GM12878 (cell line): ENCODE measurements at regions not wholly inside any gene's neighbourhood (a gene's known extent, or its start where the extent isn't known, plus 50 kb on each side); places are given as distances from the start of the nearest gene placed in this dataset. TPM values are rescaled to one million over a fixed set of nuclear protein-coding genes. Genes with fewer than 3 reads are reported as not detected.

Source experiments
- small RNA-seq: library from RNA; depleted of rRNA; stranded (forward); fragments of <200 nt; gene quantifications from one replicate; pipeline ENCODE3, GENCODE V24; 2014

Small RNA genes in the stretch of these regions (small RNA-seq; reads per million reads assigned to genes)
- gene AC022513.1: not detected
